ENCODE measurements at regions not wholly inside any gene's neighbourhood (a gene's known extent, or its start where the extent isn't known, plus 50 kb on each side); places are given as distances from the start of the nearest gene placed in this dataset.

GRCh38 chr2:4792126-4792525 lies 900.1 kb upstream of the SOX11 start:
- ChIA-PET POLR2A (no interaction called here), CTCF (no interaction called here), RAD21 (ENCODE audit: low non-redundant PET in 1 of 2, low total read pairs in 2 of 2, uncharacterized antibody in 2 of 2, unreplicated experiment in 2 of 2) (no interaction called here)
- no TSS peak for BruUV-seq (replicated peaks)
- DNase-seq (ENCODE audit: low read depth, low spot score) (no peak), ATAC-seq (no peak)
- H3K9me3 ChIP-seq (ENCODE audit: control insufficient read depth in 1 of 2, insufficient read depth in 1 of 2, low read depth in 1 of 2, low read length in 2 of 2): peaks cover 7 to 26% of the 10 kb centered on the region in 2 experiments; a peak in 2 of 4 replicates
- no peaks in the 10 kb centered on the region for H3K79me2 ChIP-seq (ENCODE audit: insufficient read depth, low read length)
- H3K4me2 ChIP-seq (ENCODE audit: low read length): no peak overlapping the region
- H2AFZ ChIP-seq (ENCODE audit: low read depth, low read length, poor library complexity, severe bottlenecking): no peak overlapping the region
- no peaks in the 10 kb centered on the region for H4K20me1 ChIP-seq (ENCODE audit: insufficient read depth)
- H3K27ac ChIP-seq (ENCODE audit: low read depth, low read length): no peak overlapping the region
- no peaks in the 10 kb centered on the region for H3K27me3 ChIP-seq (ENCODE audit: insufficient read depth, low read length)
- H3K4me3 ChIP-seq (replicated peaks in 1 of 2; ENCODE audit: low read depth in 1 of 2, low read length in 2 of 2): no peak overlapping the region
- H3K4me1 ChIP-seq (ENCODE audit: control insufficient read depth in 1 of 2, insufficient read depth in 2 of 2, low read length in 2 of 2): no peaks in the 10 kb centered on the region
- TF ChIP-seq TCF7L2 (IDR thresholded peaks at IDR 0.05; ENCODE audit: borderline replicate concordance, extremely low read depth, insufficient read depth, insufficient read length) (no peak), EZH2 (IDR thresholded peaks at IDR 0.05) (no peak), FOSL1 (IDR thresholded peaks at IDR 0.05; ENCODE audit: low read depth) (no peak), CTCF (IDR thresholded peaks at IDR 0.05 in 2 of 3, conservative IDR thresholded peaks at IDR 0.05 in 1 of 3; ENCODE audit: borderline replicate concordance in 1 of 3, insufficient read depth in 1 of 3, low read depth in 2 of 3, low read length in 2 of 3) (no peak), REST (IDR thresholded peaks at IDR 0.05; ENCODE audit: low read depth) (no peak), CBX3 (IDR thresholded peaks at IDR 0.05; ENCODE audit: low read depth) (no peak), EZH2phosphoT487 (IDR thresholded peaks at IDR 0.05; ENCODE audit: borderline replicate concordance) (no peak), SRF (IDR thresholded peaks at IDR 0.05; ENCODE audit: low read depth) (no peak), MAX (IDR thresholded peaks at IDR 0.05) (no peak), EGR1 (IDR thresholded peaks at IDR 0.05; ENCODE audit: low read depth) (no peak), SIN3A (IDR thresholded peaks at IDR 0.05; ENCODE audit: low read depth) (no peak), ZBTB33 (IDR thresholded peaks at IDR 0.05; ENCODE audit: extremely low read depth, insufficient replicate concordance, low read length) (no peak)
- intact Hi-C loops (cut with micrococcal nuclease): no loop called here
- no peaks in the 10 kb centered on the region for H3K36me3 ChIP-seq (ENCODE audit: control insufficient read depth in 1 of 2, insufficient read depth in 2 of 2, low read length in 2 of 2)
- no peak overlapping the region for H3K9ac ChIP-seq (ENCODE audit: low read length)
- H3K9me2 ChIP-seq (ENCODE audit: insufficient read depth): no peaks in the 10 kb centered on the region
